BE2C (cell line): ENCODE measurements at regions not wholly inside any gene's neighbourhood (a gene's known extent, or its start where the extent isn't known, plus 50 kb on each side); places are given as distances from the start of the nearest gene placed in this dataset.

Experiments
- DNase-seq: peaks from one replicate; pipeline ENCODE4 v3.0.0-alpha.2; 2020
- H3K27me3 ChIP-seq: fragments of 250-450 bp; sonication (Bioruptor Pico); 2 replicates; pipeline ENCODE4 v1.5.1; 2020; ENCODE audit warnings: mild to moderate bottlenecking
- H3K36me3 ChIP-seq: fragments of 250-450 bp; sonication (Bioruptor Pico); 2 replicates; pipeline ENCODE4 v1.5.1; 2020; ENCODE audit warnings: mild to moderate bottlenecking
- H3K4me1 ChIP-seq: fragments of 250-450 bp; sonication (Bioruptor Pico); 2 replicates; pipeline ENCODE4 v1.5.1; 2020
- H3K4me3 ChIP-seq: 2 replicates; pipeline ENCODE4 v1.5.1; 2011; ENCODE audit warnings: low read depth, low read length
- H3K9me3 ChIP-seq: fragments of 250-450 bp; sonication (Bioruptor Pico); 2 replicates; pipeline ENCODE4 v1.5.1; 2020
- TF ChIP-seq, protein P1 (sequence below): IDR thresholded peaks from 2 replicates; pipeline ENCODE4 v1.5.1; 2012; ENCODE audit warnings: mild to moderate bottlenecking, low read depth, low read length

- no peak overlapping the region for H3K4me3 ChIP-seq
- TF ChIP-seq, protein P1, sequence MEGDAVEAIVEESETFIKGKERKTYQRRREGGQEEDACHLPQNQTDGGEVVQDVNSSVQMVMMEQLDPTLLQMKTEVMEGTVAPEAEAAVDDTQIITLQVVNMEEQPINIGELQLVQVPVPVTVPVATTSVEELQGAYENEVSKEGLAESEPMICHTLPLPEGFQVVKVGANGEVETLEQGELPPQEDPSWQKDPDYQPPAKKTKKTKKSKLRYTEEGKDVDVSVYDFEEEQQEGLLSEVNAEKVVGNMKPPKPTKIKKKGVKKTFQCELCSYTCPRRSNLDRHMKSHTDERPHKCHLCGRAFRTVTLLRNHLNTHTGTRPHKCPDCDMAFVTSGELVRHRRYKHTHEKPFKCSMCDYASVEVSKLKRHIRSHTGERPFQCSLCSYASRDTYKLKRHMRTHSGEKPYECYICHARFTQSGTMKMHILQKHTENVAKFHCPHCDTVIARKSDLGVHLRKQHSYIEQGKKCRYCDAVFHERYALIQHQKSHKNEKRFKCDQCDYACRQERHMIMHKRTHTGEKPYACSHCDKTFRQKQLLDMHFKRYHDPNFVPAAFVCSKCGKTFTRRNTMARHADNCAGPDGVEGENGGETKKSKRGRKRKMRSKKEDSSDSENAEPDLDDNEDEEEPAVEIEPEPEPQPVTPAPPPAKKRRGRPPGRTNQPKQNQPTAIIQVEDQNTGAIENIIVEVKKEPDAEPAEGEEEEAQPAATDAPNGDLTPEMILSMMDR, result no peak
- no peaks in the 10 kb centered on the region for H3K4me1 ChIP-seq
- H3K27me3 ChIP-seq, result no peaks in the 10 kb centered on the region
- no peaks in the 10 kb centered on the region for H3K36me3 ChIP-seq
- DNase-seq, result no peak
- no peaks in the 10 kb centered on the region for H3K9me3 ChIP-seq
Measured at GRCh38 chr14:97057238-97058073, 260.3 kb downstream of the VRK1 start.

DNA sequence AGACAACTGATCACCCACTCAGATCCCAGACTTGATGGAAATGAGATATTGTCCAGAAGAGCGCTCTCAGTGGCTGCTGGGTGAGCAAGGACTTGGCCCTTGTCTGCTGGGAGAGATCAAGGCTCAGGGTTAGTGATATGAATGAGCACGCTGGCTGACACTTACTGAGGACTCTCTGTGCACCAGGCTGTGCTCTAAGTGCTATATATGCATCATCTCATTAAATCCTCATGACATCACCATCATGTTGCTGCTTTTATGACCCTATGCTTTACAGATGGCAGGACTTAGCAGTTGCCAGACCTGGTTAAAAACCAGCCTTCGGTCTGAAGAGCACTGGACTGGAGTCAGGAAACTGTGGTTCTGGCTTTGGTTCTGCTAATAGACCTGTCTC is 260.9 kb downstream of the VRK1 start:
- no peaks in the 10 kb centered on the region for H3K27me3 ChIP-seq
- TF ChIP-seq, protein P1, result no peak
- H3K4me1 ChIP-seq, result no peaks in the 10 kb centered on the region
- DNase-seq, result no peak
- no peak overlapping the region for H3K4me3 ChIP-seq
- no peaks in the 10 kb centered on the region for H3K36me3 ChIP-seq
- H3K9me3 ChIP-seq, result no peaks in the 10 kb centered on the region

GRCh38 chr14:97058589-97058988 is 261.4 kb downstream of the VRK1 start:
- Histone ChIP-seq H3K36me3 (no peaks in the 10 kb centered on the region), H3K9me3 (no peaks in the 10 kb centered on the region), H3K4me3 (no peak overlapping the region), H3K4me1 (no peaks in the 10 kb centered on the region), H3K27me3 (no peaks in the 10 kb centered on the region)
- TF ChIP-seq, protein P1, result no peak
- DNase-seq, result no peak

GRCh38 chr14:97061198-97061597 is 264.0 kb downstream of the VRK1 start:
- H3K36me3 ChIP-seq, result no peaks in the 10 kb centered on the region
- no peak overlapping the region for H3K4me3 ChIP-seq
- DNase-seq, result no peak
- no peaks in the 10 kb centered on the region for H3K9me3 ChIP-seq
- TF ChIP-seq, protein P1, result no peak
- peaks cover 4% of the 10 kb centered on the region; the same call in 1 of the 2 replicates for H3K27me3 ChIP-seq
- no peaks in the 10 kb centered on the region for H3K4me1 ChIP-seq

DNA sequence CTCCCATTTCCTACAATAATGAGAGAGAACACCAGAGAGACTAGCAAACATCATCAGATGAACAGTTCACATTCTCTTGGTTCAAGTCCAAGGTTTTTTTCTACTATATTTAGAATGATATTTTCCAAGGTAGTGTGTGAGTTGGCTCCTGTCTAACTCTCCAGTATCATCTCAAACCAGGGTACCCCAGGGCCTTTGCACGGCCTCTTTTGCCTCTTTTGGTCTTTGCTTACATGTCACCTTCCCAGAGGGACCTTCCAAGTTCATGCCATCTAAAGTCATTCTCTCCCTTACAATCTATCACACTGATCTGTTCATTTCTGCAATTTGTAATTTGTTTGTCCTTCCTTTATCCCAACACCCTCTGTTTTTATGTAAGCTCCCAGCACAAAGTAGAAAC is 264.5 kb downstream of the VRK1 start:
- no peak for DNase-seq
- Histone ChIP-seq H3K4me3 (no peak overlapping the region), H3K4me1 (no peaks in the 10 kb centered on the region), H3K36me3 (no peaks in the 10 kb centered on the region), H3K27me3 (peaks cover 4% of the 10 kb centered on the region; the same call in 1 of the 2 replicates), H3K9me3 (no peaks in the 10 kb centered on the region)
- TF ChIP-seq, protein P1, result no peak
